Thoracic aorta (tissue), 2 donors: ENCODE measurements at regions not wholly inside any gene's neighbourhood (a gene's known extent, or its start where the extent isn't known, plus 50 kb on each side); places are given as distances from the start of the nearest gene placed in this dataset.

ENCODE experiments used
- ATAC-seq: fragments of 150-250 bp; one replicate; pipeline ENCODE4 v1.8.0; 2017; ENCODE audit warnings: low read depth; ENCODE audit not compliant: insufficient number of reproducible peaks, low FRiP score
- DNase-seq: peaks from one replicate; pipeline ENCODE4 v3.0.0-alpha.2; 2020; ENCODE audit warnings: low spot score
- H3K27ac ChIP-seq, 2 donors: fragments of 200-600 bp; sonication (generic); 1 replicate in 1 of 2; 2 replicates in 1 of 2; pipeline ENCODE4 v1.5.1; 2016; ENCODE audit warnings: mild to moderate bottlenecking in 2 of 2, moderate library complexity in 2 of 2
- H3K27me3 ChIP-seq: fragments of 200-600 bp; sonication (generic); replicated peaks from 2 replicates; pipeline ENCODE4 v1.6.0; 2016; ENCODE audit warnings: mild to moderate bottlenecking; ENCODE audit not compliant: insufficient read depth
- H3K36me3 ChIP-seq: fragments of 200-600 bp; sonication (generic); one replicate; pipeline ENCODE4 v1.5.1; 2016
- H3K4me1 ChIP-seq, 2 donors: fragments of 200-600 bp; sonication (generic); 1 replicate in 1 of 2; 2 replicates in 1 of 2; pipeline versions ENCODE4 v1.5.1 to v1.6.0; 2016; ENCODE audit warnings: low read depth in 2 of 2, mild to moderate bottlenecking in 1 of 2; ENCODE audit not compliant: control insufficient read depth in 1 of 2
- H3K4me3 ChIP-seq: fragments of 200-600 bp; sonication (generic); 2 replicates; pipeline ENCODE4 v1.5.1; 2016; ENCODE audit warnings: mild to moderate bottlenecking
- H3K9me3 ChIP-seq: fragments of 200-600 bp; sonication (generic); 2 replicates; pipeline ENCODE4 v1.5.1; 2016
- TF ChIP-seq, protein P1 (sequence below): fragments of 200-600 bp; sonication (generic); IDR thresholded peaks from one replicate; pipeline ENCODE4 v1.5.1; 2019; ENCODE audit warnings: antibody characterized with exemption

DNA sequence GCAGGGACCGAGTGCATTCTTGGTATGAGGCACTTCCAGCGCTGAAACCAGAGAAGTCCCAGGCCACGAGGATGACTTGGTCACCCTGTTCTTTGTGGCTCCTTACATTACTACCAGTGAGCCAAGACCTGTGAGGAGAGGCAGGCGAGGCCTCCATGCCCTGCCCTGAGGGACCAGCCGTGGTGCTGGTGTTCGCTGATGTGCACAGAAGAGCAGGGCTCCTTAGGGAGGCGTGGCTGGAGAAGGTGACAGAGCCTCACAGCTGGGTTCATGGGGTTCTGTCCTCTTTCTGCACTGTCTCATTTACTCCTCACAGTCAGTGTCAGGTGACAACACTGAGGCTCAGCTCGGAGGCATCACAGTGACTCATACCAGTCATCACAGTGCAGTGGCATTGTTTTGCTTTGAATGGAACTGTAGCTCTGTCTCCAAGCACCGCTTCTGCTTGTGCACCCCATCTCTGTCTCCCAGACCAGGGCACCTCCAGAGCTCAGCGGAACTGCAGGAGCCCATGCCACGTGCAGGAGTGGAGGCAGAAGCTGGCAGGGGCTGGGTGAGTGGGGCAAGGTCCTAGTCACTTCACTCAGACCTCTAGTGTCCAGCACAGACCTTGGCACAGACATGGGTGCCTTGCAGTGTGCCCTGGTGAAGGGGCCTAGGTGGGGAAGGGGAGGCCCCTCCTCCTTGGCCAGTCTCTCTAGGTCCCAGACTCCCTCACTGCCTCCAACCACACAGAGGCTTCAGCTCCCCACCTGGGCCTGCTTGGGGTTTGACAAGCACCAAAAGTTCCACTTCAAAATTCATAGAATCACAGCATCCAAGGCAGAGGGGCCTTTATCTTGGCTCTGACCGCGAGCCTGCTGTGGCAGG, 310.9 kb downstream of the MATN1 start:
- no peaks in the 10 kb centered on the region for H3K9me3 ChIP-seq
- H3K27me3 ChIP-seq: no peaks in the 10 kb centered on the region
- DNase-seq: no peak
- TF ChIP-seq, protein P1, sequence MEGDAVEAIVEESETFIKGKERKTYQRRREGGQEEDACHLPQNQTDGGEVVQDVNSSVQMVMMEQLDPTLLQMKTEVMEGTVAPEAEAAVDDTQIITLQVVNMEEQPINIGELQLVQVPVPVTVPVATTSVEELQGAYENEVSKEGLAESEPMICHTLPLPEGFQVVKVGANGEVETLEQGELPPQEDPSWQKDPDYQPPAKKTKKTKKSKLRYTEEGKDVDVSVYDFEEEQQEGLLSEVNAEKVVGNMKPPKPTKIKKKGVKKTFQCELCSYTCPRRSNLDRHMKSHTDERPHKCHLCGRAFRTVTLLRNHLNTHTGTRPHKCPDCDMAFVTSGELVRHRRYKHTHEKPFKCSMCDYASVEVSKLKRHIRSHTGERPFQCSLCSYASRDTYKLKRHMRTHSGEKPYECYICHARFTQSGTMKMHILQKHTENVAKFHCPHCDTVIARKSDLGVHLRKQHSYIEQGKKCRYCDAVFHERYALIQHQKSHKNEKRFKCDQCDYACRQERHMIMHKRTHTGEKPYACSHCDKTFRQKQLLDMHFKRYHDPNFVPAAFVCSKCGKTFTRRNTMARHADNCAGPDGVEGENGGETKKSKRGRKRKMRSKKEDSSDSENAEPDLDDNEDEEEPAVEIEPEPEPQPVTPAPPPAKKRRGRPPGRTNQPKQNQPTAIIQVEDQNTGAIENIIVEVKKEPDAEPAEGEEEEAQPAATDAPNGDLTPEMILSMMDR: no peak
- no peaks in the 10 kb centered on the region for H3K36me3 ChIP-seq
- no peak overlapping the region for H3K4me3 ChIP-seq
- no peak overlapping the region for H3K27ac ChIP-seq
- no peak for ATAC-seq
- H3K4me1 ChIP-seq: no peaks in the 10 kb centered on the region

DNA sequence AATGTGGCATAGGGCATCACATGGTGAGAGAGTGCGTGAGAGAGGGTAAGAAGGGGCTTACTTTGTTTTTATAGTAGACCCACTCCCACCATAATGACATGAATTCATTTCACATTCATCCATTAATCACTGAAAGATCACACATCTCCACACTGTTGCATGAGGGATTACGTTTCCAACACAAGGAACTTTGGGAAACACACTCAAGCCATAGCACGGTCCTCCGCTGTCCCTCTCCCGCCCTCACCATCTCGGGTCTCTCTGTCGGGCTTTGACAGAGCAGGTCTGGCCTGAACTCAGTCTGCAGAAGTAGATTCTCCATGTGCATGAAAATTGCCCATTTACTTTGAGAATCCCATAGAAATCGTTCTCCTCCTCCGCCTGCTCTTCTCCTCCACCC, 312.2 kb downstream of the MATN1 start:
- H3K36me3 ChIP-seq: no peaks in the 10 kb centered on the region
- H3K4me1 ChIP-seq: no peaks in the 10 kb centered on the region
- no peak overlapping the region for H3K4me3 ChIP-seq
- H3K27ac ChIP-seq: no peak overlapping the region
- ATAC-seq: no peak
- H3K9me3 ChIP-seq: no peaks in the 10 kb centered on the region
- TF ChIP-seq, protein P1: no peak
- no peak for DNase-seq
- H3K27me3 ChIP-seq: no peaks in the 10 kb centered on the region

DNA sequence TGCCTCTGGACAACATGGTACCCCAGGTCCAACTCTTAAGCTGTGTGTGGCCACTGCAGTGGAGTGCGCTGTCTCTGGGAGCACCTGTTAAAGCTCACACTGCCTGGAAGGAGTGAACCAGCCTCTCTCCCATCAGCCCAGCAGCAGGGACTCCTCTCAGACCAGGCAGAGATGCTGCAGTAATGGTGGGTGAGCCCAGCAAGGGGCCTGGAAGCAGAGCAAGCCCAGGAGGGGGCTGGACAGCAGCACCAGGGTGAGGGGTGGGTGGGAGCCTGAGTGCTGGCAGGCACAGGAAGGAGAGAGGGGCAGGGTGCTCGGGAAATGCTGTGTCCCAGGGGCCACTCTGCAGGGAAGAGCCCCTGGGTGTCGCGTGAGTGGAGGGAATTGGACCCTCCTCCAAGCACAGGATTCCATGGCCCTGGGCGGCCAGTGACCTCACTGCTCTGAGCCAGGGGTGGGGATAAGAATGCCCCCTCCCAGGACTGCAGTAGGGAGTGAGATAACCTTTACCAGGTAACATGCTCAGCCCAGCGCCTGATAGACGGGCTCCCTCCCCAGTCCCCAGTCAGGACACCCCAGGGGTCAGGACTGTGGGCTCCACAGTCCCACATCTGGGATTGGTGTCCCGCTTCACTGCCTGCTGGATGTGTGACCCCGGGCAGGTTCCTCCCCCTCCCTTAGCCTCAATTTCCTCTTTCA, 313.1 kb downstream of the MATN1 start:
- TF ChIP-seq, protein P1: no peak
- no peaks in the 10 kb centered on the region for H3K27me3 ChIP-seq
- H3K4me3 ChIP-seq: no peak overlapping the region
- H3K27ac ChIP-seq: no peak overlapping the region
- no peaks in the 10 kb centered on the region for H3K4me1 ChIP-seq
- no peak for ATAC-seq
- no peaks in the 10 kb centered on the region for H3K36me3 ChIP-seq
- DNase-seq: no peak
- H3K9me3 ChIP-seq: no peaks in the 10 kb centered on the region

DNA sequence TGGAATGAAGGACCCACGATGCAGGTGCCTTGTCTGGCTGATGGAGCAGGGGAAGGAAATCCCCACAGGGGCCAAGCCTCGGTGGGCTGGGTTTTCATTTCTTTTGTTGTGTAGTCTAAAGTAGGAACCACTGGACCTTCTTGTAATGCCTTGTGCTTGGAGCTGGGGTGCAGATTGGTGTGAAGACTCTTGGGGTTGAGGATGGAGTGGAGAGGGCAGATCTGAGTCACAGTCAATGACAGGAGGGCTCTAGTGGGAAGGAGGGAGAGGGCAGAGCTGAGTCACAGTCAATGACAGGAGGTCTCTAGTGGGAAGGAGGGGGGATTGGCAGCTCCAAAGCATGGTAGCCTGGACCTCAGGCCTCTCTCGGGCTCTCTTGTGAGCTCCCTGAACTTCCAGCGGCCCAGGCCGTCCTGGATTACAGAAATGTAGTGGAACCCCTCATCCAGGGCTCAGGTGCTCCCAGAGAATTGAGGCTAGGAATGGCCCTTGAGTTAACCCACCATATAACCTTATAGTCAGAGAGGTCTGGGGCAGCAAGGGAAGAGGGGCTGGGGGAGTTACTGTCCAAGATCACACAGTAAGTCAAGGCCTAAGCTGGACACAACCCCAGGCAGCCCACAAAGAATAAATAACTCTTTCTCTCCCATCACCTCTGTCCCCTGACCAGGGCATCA, 313.8 kb downstream of the MATN1 start:
- Histone ChIP-seq H3K27me3 (no peaks in the 10 kb centered on the region), H3K9me3 (no peaks in the 10 kb centered on the region), H3K27ac (no peak overlapping the region), H3K4me3 (no peak overlapping the region), H3K4me1 (no peaks in the 10 kb centered on the region), H3K36me3 (no peaks in the 10 kb centered on the region)
- ATAC-seq: no peak
- DNase-seq: no peak
- TF ChIP-seq, protein P1: no peak
